Left lung (tissue), 4 donors: ENCODE measurements at regions not wholly inside any gene's neighbourhood (a gene's known extent, or its start where the extent isn't known, plus 50 kb on each side); places are given as distances from the start of the nearest gene placed in this dataset.

Experiments used
- ATAC-seq: fragments of 200-7000 bp; cut with Tn5 transposase; one replicate; pipeline ENCODE4 v1.9.1; 2020; ENCODE audit warnings: moderate library complexity
- DNase-seq, 4 donors: peaks; one replicate each; pipeline ENCODE4 v3.0.0-alpha.2; 2013 to 2020
- H3K27ac ChIP-seq, 2 donors: fragments of 200-600 bp; sonication (generic) in 1 of 2; one replicate each; pipeline versions ENCODE4 v1.5.0 to v1.8.0; 2020 to 2021
- H3K27me3 ChIP-seq, 2 donors: fragments of 200-600 bp; sonication (generic) in 1 of 2; one replicate each; pipeline versions ENCODE4 v1.5.0 to v1.8.0; 2020 to 2021
- H3K36me3 ChIP-seq, 2 donors: fragments of 200-600 bp; sonication (generic) in 1 of 2; one replicate each; pipeline versions ENCODE4 v1.5.0 to v1.8.0; 2020 to 2021
- H3K4me1 ChIP-seq, 2 donors: fragments of 200-600 bp; one replicate each; pipeline ENCODE4 v1.8.0; 2021
- H3K4me3 ChIP-seq, 2 donors: fragments of 200-600 bp; sonication (generic) in 1 of 2; one replicate each; pipeline versions ENCODE4 v1.5.0 to v1.8.0; 2020 to 2021; ENCODE audit warnings: mild to moderate bottlenecking in 1 of 2
- H3K9me3 ChIP-seq, 2 donors: fragments of 200-600 bp; sonication (generic) in 1 of 2; one replicate each; pipeline versions ENCODE4 v1.5.0 to v1.8.0; 2020 to 2021
- intact Hi-C, 2 donors: fragments of 100-400 bp; cut with DNase I; formaldehyde crosslinking; loops; one replicate each; pipeline versions ENCODE4 v1.11.2 to v1.14.2; 2022
- TF ChIP-seq, protein P1 (sequence below), 2 donors: fragments of 200-600 bp; sonication (generic) in 1 of 2; IDR thresholded peaks; one replicate each; pipeline versions ENCODE4 v1.5.0 to v1.8.0; 2021; ENCODE audit warnings: antibody characterized with exemption in 2 of 2
- donor health status: DM: no; HTN: yes; CAD: no.
- donor health status: DM: no; HTN: no; CAD: no.

GRCh38 chr2:7598402-7598801 lies 681.2 kb downstream of the RNF144A start:
- no peaks in the 10 kb centered on the region for H3K27me3 ChIP-seq
- no peak overlapping the region for H3K4me3 ChIP-seq
- H3K36me3 ChIP-seq: no peaks in the 10 kb centered on the region
- no peak for DNase-seq
- TF ChIP-seq, protein P1, sequence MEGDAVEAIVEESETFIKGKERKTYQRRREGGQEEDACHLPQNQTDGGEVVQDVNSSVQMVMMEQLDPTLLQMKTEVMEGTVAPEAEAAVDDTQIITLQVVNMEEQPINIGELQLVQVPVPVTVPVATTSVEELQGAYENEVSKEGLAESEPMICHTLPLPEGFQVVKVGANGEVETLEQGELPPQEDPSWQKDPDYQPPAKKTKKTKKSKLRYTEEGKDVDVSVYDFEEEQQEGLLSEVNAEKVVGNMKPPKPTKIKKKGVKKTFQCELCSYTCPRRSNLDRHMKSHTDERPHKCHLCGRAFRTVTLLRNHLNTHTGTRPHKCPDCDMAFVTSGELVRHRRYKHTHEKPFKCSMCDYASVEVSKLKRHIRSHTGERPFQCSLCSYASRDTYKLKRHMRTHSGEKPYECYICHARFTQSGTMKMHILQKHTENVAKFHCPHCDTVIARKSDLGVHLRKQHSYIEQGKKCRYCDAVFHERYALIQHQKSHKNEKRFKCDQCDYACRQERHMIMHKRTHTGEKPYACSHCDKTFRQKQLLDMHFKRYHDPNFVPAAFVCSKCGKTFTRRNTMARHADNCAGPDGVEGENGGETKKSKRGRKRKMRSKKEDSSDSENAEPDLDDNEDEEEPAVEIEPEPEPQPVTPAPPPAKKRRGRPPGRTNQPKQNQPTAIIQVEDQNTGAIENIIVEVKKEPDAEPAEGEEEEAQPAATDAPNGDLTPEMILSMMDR (IDR thresholded peaks at IDR 0.05): no peak
- no peaks in the 10 kb centered on the region for H3K4me1 ChIP-seq
- H3K9me3 ChIP-seq: no peaks in the 10 kb centered on the region
- H3K27ac ChIP-seq: no peak overlapping the region
- intact Hi-C loops: no loop called here
- no peak for ATAC-seq

GRCh38 chr2:7599462-7600258 lies 682.4 kb downstream of the RNF144A start:
- no peaks in the 10 kb centered on the region for H3K4me1 ChIP-seq
- TF ChIP-seq, protein P1 (IDR thresholded peaks at IDR 0.05): no peak
- no peak overlapping the region for H3K4me3 ChIP-seq
- no peak for ATAC-seq
- H3K9me3 ChIP-seq: no peaks in the 10 kb centered on the region
- no peaks in the 10 kb centered on the region for H3K36me3 ChIP-seq
- intact Hi-C loops: no loop called here
- DNase-seq: peak in 1 of 4 donors; percentile 31
- no peaks in the 10 kb centered on the region for H3K27me3 ChIP-seq
- no peak overlapping the region for H3K27ac ChIP-seq

GRCh38 chr2:7601990-7602389 lies 684.8 kb downstream of the RNF144A start:
- Histone ChIP-seq H3K4me3 (no peak overlapping the region), H3K27me3 (no peaks in the 10 kb centered on the region), H3K4me1 (no peaks in the 10 kb centered on the region), H3K9me3 (no peaks in the 10 kb centered on the region), H3K36me3 (no peaks in the 10 kb centered on the region), H3K27ac (no peak overlapping the region)
- ATAC-seq (no peak), DNase-seq (no peak)
- intact Hi-C loops: no loop called here
- TF ChIP-seq, protein P1 (IDR thresholded peaks at IDR 0.05): no peak

GRCh38 chr2:7604456-7604855 lies 687.2 kb downstream of the RNF144A start:
- DNase-seq (no peak), ATAC-seq (no peak)
- intact Hi-C loops: no loop called here
- no peaks in the 10 kb centered on the region for H3K9me3 ChIP-seq
- H3K4me1 ChIP-seq: no peaks in the 10 kb centered on the region
- H3K4me3 ChIP-seq: no peak overlapping the region
- H3K27ac ChIP-seq: no peak overlapping the region
- TF ChIP-seq, protein P1 (IDR thresholded peaks at IDR 0.05): no peak
- H3K27me3 ChIP-seq: no peaks in the 10 kb centered on the region
- H3K36me3 ChIP-seq: no peaks in the 10 kb centered on the region

GRCh38 chr2:7607441-7608173 lies 690.4 kb downstream of the RNF144A start:
- no peaks in the 10 kb centered on the region for H3K4me1 ChIP-seq
- H3K27me3 ChIP-seq: no peaks in the 10 kb centered on the region
- H3K36me3 ChIP-seq: no peaks in the 10 kb centered on the region
- no peaks in the 10 kb centered on the region for H3K9me3 ChIP-seq
- intact Hi-C loops: no loop called here
- TF ChIP-seq, protein P1 (IDR thresholded peaks at IDR 0.05): no peak
- DNase-seq (no peak), ATAC-seq (no peak)
- no peak overlapping the region for H3K27ac ChIP-seq
- H3K4me3 ChIP-seq: no peak overlapping the region
